HEK293 (cell line): ENCODE measurements at regions not wholly inside any gene's neighbourhood (a gene's known extent, or its start where the extent isn't known, plus 50 kb on each side); places are given as distances from the start of the nearest gene placed in this dataset.

Experiments used
- CTCF ChIA-PET: fragments of 350-600 bp; formaldehyde crosslinking; extraction: SDS; loops from one replicate; lab custom pipeline; 2021; ENCODE audit warnings: antibody characterized with exemption; lab: Yijun Ruan, JAX
- POLR2A ChIA-PET: fragments of 300-600 bp; formaldehyde crosslinking; extraction: SDS; loops from one replicate; lab custom pipeline; 2020; ENCODE audit warnings: antibody characterized with exemption, inconsistent platforms; lab: Yijun Ruan, JAX
- H3K27ac ChIP-seq: fragments of 200-500 bp; sonication (Bioruptor generic); 2 replicates; pipeline ENCODE4 v1.5.1; 2014; ENCODE audit warnings: low read depth, low read length, control low read depth, inconsistent platforms; ENCODE audit errors: extremely low read depth
- H3K36me3 ChIP-seq, 2 experiments: fragments of 200-500 bp in 1 of 2; sonication (Bioruptor generic) in 1 of 2; 1 replicate in 1 of 2; 2 replicates in 1 of 2; pipeline ENCODE4 v1.5.1; 2014 to 2017; ENCODE audit warnings: inconsistent platforms in 2 of 2, low read length in 2 of 2; ENCODE audit not compliant: control insufficient read depth in 2 of 2, insufficient read depth in 1 of 2
- H3K4me1 ChIP-seq: fragments of 200-500 bp; sonication (Bioruptor generic); 2 replicates; pipeline ENCODE4 v1.5.1; 2014; ENCODE audit warnings: mild to moderate bottlenecking, low read length, inconsistent platforms; ENCODE audit not compliant: control insufficient read depth, insufficient read depth
- H3K4me3 ChIP-seq: 2 replicates; pipeline ENCODE4 v1.5.1; 2011; ENCODE audit warnings: low read depth, mild to moderate bottlenecking, control low read depth, low read length, moderate library complexity
- H3K9me3 ChIP-seq: fragments of 200-500 bp; sonication (Bioruptor generic); 2 replicates; pipeline ENCODE4 v1.5.1; 2014; ENCODE audit warnings: low read depth, low read length, inconsistent platforms; ENCODE audit not compliant: control insufficient read depth, insufficient read depth
- MYNN ChIP-seq: fragments of 450-650 bp; formaldehyde crosslinking; IDR thresholded peaks from 2 replicates; pipeline ENCODE4 v1.5.1; 2016; ENCODE audit warnings: missing biosample characterization, missing genetic modification characterization, borderline replicate concordance
- SCRT2 ChIP-seq: fragments of 450-650 bp; formaldehyde crosslinking; IDR thresholded peaks from 2 replicates; pipeline ENCODE4 v1.5.1; 2016; ENCODE audit warnings: missing biosample characterization, missing genetic modification characterization
- ZBTB1 ChIP-seq: fragments of 450-650 bp; formaldehyde crosslinking; IDR thresholded peaks from 2 replicates; pipeline ENCODE4 v1.5.1; 2016; ENCODE audit warnings: missing biosample characterization, missing genetic modification characterization
- ZBTB21 ChIP-seq: fragments of 450-650 bp; formaldehyde crosslinking; IDR thresholded peaks from 2 replicates; pipeline ENCODE4 v1.5.1; 2017; ENCODE audit warnings: missing biosample characterization, missing genetic modification characterization
- ZFP41 ChIP-seq: fragments of 450-650 bp; formaldehyde crosslinking; IDR thresholded peaks from 2 replicates; pipeline ENCODE4 v1.5.1; 2016; ENCODE audit warnings: missing biosample characterization, missing genetic modification characterization, borderline replicate concordance
- ZNF155 ChIP-seq: fragments of 450-650 bp; formaldehyde crosslinking; IDR thresholded peaks from 2 replicates; pipeline ENCODE4 v1.5.1; 2016; ENCODE audit warnings: missing biosample characterization, missing genetic modification characterization
- ZNF16 ChIP-seq: fragments of 450-650 bp; formaldehyde crosslinking; IDR thresholded peaks from 2 replicates; pipeline ENCODE4 v1.5.1; 2016; ENCODE audit warnings: low read depth, missing biosample characterization, missing genetic modification characterization
- ZNF169 ChIP-seq: fragments of 450-650 bp; formaldehyde crosslinking; IDR thresholded peaks from 2 replicates; pipeline ENCODE4 v1.5.1; 2016; ENCODE audit warnings: missing biosample characterization, missing genetic modification characterization
- ZNF175 ChIP-seq: fragments of 450-650 bp; formaldehyde crosslinking; IDR thresholded peaks from 2 replicates; pipeline ENCODE4 v1.5.1; 2016; ENCODE audit warnings: missing biosample characterization, missing genetic modification characterization
- ZNF211 ChIP-seq: fragments of 450-650 bp; formaldehyde crosslinking; IDR thresholded peaks from 2 replicates; pipeline ENCODE4 v1.5.1; 2016; ENCODE audit warnings: low read depth, missing biosample characterization, missing genetic modification characterization
- ZNF214 ChIP-seq: fragments of 450-650 bp; formaldehyde crosslinking; IDR thresholded peaks from 2 replicates; pipeline ENCODE4 v1.5.1; 2017; ENCODE audit warnings: missing biosample characterization, mild to moderate bottlenecking, missing genetic modification characterization, borderline replicate concordance
- ZNF266 ChIP-seq: fragments of 450-650 bp; formaldehyde crosslinking; IDR thresholded peaks from 2 replicates; pipeline ENCODE4 v1.5.1; 2016; ENCODE audit warnings: missing biosample characterization, missing genetic modification characterization, low read depth
- ZNF335 ChIP-seq: fragments of 450-650 bp; formaldehyde crosslinking; conservative IDR thresholded peaks from 2 replicates; pipeline ENCODE4 v1.5.1; 2016; ENCODE audit warnings: missing biosample characterization, missing genetic modification characterization
- ZNF366 ChIP-seq: fragments of 450-650 bp; formaldehyde crosslinking; conservative IDR thresholded peaks from 2 replicates; pipeline ENCODE4 v1.5.1; 2016; ENCODE audit warnings: missing biosample characterization, missing genetic modification characterization
- ZNF404 ChIP-seq: fragments of 450-650 bp; formaldehyde crosslinking; IDR thresholded peaks from 2 replicates; pipeline ENCODE4 v1.5.1; 2017; ENCODE audit warnings: missing biosample characterization, missing genetic modification characterization
- ZNF555 ChIP-seq: fragments of 450-650 bp; formaldehyde crosslinking; conservative IDR thresholded peaks from 2 replicates; pipeline ENCODE4 v1.5.1; 2017; ENCODE audit warnings: missing biosample characterization, mild to moderate bottlenecking, missing genetic modification characterization, inconsistent platforms
- ZNF610 ChIP-seq: fragments of 450-650 bp; formaldehyde crosslinking; IDR thresholded peaks from 2 replicates; pipeline ENCODE4 v1.5.1; 2016; ENCODE audit warnings: missing biosample characterization, missing genetic modification characterization, borderline replicate concordance
- ZNF677 ChIP-seq: fragments of 450-650 bp; IDR thresholded peaks from 2 replicates; pipeline ENCODE4 v1.5.0; 2018; ENCODE audit warnings: missing biosample characterization, mild to moderate bottlenecking, missing genetic modification characterization, moderate library complexity
- TF ChIP-seq, protein P1 (sequence below): fragments of 450-650 bp; formaldehyde crosslinking; IDR thresholded peaks from 2 replicates; pipeline ENCODE4; 2016; ENCODE audit warnings: missing biosample characterization, missing genetic modification characterization
- TF ChIP-seq, protein P2 (sequence below): fragments of 450-650 bp; formaldehyde crosslinking; IDR thresholded peaks from 2 replicates; pipeline ENCODE4 v1.5.1; 2016; ENCODE audit warnings: missing biosample characterization, missing genetic modification characterization
- TF ChIP-seq, protein P3 (sequence below): fragments of 450-650 bp; IDR thresholded peaks from 2 replicates; pipeline ENCODE4 v1.5.1; 2018; ENCODE audit warnings: missing biosample characterization, missing genetic modification characterization
- TF ChIP-seq, protein P4 (sequence below): fragments of 450-650 bp; formaldehyde crosslinking; IDR thresholded peaks from 2 replicates; pipeline ENCODE4 v1.5.1; 2016; ENCODE audit warnings: missing biosample characterization, missing genetic modification characterization
- TF ChIP-seq, protein P5 (sequence below): fragments of 450-650 bp; formaldehyde crosslinking; IDR thresholded peaks from 2 replicates; pipeline ENCODE4 v1.5.1; 2016; ENCODE audit warnings: missing biosample characterization, missing genetic modification characterization
- TF ChIP-seq, protein P6 (sequence below): fragments of 450-650 bp; formaldehyde crosslinking; IDR thresholded peaks from 2 replicates; pipeline ENCODE4 v1.5.1; 2016; ENCODE audit warnings: missing biosample characterization, missing genetic modification characterization
- TF ChIP-seq, protein P7 (sequence below): fragments of 450-650 bp; formaldehyde crosslinking; IDR thresholded peaks from 2 replicates; pipeline ENCODE4 v1.5.1; 2016; ENCODE audit warnings: missing biosample characterization, missing genetic modification characterization

DNA sequence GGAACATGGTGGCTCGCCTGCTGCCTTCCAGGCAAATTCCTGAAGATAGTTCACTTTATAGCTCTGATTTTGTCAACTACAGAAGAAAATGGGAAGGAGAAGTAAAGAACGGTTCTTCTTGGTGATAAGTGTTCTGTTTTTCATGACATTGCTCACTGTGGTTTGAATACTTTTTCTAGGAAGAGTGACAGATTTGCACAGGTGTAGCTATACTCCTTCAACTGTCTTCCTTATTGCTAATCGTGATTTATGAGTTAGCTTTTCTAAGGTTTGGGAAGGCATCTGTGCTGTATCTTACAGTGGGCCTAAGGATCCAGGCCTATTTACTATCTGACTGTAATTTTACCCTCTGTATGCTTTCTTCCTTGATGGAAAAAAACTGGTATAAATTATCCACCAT, 405.6 kb downstream of the NDFIP2 start:
- CTCF ChIA-PET: no interaction called here
- TF ChIP-seq, protein P1, sequence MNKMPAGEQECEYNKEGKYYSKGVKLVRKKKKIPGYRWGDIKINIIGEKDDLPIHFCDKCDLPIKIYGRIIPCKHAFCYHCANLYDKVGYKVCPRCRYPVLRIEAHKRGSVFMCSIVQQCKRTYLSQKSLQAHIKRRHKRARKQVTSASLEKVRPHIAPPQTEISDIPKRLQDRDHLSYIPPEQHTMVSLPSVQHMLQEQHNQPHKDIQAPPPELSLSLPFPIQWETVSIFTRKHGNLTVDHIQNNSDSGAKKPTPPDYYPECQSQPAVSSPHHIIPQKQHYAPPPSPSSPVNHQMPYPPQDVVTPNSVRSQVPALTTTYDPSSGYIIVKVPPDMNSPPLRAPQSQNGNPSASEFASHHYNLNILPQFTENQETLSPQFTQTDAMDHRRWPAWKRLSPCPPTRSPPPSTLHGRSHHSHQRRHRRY (tag by site-specific recombination): no peak
- TF ChIP-seq ZNF610 (tag by site-specific recombination) (no peak), ZNF155 (no peak), ZNF404 (tag by site-specific recombination) (no peak), ZNF175 (tag by site-specific recombination) (no peak), ZNF366 (no peak), ZFP41 (no peak), ZNF16 (no peak), ZNF214 (tag by site-specific recombination) (no peak), ZNF555 (tag by site-specific recombination) (no peak), ZNF266 (tag by site-specific recombination) (no peak), MYNN (no peak), SCRT2 (no peak)
- TF ChIP-seq, protein P2, sequence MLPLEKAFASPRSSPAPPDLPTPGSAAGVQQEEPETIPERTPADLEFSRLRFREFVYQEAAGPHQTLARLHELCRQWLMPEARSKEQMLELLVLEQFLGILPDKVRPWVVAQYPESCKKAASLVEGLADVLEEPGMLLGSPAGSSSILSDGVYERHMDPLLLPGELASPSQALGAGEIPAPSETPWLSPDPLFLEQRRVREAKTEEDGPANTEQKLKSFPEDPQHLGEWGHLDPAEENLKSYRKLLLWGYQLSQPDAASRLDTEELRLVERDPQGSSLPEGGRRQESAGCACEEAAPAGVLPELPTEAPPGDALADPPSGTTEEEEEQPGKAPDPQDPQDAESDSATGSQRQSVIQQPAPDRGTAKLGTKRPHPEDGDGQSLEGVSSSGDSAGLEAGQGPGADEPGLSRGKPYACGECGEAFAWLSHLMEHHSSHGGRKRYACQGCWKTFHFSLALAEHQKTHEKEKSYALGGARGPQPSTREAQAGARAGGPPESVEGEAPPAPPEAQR (tag by site-specific recombination): no peak
- TF ChIP-seq, protein P3, sequence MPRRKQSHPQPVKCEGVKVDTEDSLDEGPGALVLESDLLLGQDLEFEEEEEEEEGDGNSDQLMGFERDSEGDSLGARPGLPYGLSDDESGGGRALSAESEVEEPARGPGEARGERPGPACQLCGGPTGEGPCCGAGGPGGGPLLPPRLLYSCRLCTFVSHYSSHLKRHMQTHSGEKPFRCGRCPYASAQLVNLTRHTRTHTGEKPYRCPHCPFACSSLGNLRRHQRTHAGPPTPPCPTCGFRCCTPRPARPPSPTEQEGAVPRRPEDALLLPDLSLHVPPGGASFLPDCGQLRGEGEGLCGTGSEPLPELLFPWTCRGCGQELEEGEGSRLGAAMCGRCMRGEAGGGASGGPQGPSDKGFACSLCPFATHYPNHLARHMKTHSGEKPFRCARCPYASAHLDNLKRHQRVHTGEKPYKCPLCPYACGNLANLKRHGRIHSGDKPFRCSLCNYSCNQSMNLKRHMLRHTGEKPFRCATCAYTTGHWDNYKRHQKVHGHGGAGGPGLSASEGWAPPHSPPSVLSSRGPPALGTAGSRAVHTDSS (tag by site-specific recombination): no peak
- TF ChIP-seq, protein P4, sequence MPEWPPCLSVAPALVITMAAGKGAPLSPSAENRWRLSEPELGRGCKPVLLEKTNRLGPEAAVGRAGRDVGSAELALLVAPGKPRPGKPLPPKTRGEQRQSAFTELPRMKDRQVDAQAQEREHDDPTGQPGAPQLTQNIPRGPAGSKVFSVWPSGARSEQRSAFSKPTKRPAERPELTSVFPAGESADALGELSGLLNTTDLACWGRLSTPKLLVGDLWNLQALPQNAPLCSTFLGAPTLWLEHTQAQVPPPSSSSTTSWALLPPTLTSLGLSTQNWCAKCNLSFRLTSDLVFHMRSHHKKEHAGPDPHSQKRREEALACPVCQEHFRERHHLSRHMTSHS: no peak
- TF ChIP-seq, protein P5, sequence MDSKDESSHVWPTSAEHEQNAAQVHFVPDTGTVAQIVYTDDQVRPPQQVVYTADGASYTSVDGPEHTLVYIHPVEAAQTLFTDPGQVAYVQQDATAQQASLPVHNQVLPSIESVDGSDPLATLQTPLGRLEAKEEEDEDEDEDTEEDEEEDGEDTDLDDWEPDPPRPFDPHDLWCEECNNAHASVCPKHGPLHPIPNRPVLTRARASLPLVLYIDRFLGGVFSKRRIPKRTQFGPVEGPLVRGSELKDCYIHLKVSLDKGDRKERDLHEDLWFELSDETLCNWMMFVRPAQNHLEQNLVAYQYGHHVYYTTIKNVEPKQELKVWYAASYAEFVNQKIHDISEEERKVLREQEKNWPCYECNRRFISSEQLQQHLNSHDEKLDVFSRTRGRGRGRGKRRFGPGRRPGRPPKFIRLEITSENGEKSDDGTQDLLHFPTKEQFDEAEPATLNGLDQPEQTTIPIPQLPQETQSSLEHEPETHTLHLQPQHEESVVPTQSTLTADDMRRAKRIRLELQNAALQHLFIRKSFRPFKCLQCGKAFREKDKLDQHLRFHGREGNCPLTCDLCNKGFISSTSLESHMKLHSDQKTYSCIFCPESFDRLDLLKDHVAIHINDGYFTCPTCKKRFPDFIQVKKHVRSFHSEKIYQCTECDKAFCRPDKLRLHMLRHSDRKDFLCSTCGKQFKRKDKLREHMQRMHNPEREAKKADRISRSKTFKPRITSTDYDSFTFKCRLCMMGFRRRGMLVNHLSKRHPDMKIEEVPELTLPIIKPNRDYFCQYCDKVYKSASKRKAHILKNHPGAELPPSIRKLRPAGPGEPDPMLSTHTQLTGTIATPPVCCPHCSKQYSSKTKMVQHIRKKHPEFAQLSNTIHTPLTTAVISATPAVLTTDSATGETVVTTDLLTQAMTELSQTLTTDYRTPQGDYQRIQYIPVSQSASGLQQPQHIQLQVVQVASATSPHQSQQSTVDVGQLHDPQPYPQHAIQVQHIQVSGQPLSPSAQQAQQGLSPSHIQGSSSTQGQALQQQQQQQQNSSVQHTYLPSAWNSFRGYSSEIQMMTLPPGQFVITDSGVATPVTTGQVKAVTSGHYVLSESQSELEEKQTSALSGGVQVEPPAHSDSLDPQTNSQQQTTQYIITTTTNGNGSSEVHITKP (tag by site-specific recombination): no peak
- Histone ChIP-seq H3K4me3 (no peak overlapping the region), H3K36me3 (no peaks in the 10 kb centered on the region), H3K4me1 (no peaks in the 10 kb centered on the region), H3K27ac (no peak overlapping the region), H3K9me3 (no peaks in the 10 kb centered on the region)
- POLR2A ChIA-PET: no interaction called here

DNA sequence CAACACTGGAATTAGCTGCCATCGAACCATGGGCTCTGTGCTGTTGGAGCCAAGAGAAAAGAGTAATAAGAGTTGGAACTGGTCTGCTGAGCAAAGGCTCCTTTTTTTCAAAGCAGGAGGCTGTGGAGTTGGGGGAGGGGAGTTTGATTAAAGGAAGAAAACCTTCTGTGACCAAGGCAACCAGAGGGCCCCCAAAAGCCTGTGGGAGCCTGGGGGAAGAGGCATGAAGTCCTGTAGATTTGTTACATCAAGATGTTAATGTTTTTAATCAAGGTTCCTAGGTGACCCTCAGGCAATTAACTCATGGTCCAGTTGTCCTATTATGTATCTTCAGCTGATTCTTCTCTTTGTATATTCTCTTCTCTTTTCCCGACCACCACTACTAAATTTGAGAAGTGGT, 403.9 kb downstream of the NDFIP2 start:
- POLR2A ChIA-PET: no interaction called here
- Histone ChIP-seq H3K4me3 (no peak overlapping the region), H3K4me1 (no peaks in the 10 kb centered on the region), H3K27ac (no peak overlapping the region), H3K36me3 (no peaks in the 10 kb centered on the region), H3K9me3 (no peaks in the 10 kb centered on the region)
- CTCF ChIA-PET: interaction anchor here (0.7 kb wide), 1 partner anchor 374 kb away, joined by 3 read pairs; no protein-coding TSS in a partner anchor
- TF ChIP-seq ZNF211 (tag by site-specific recombination) (no peak), ZNF169 (tag by site-specific recombination) (no peak), ZBTB21 (no peak), ZNF677 (tag by site-specific recombination) (no peak), ZNF335 (no peak), ZBTB1 (tag by site-specific recombination) (no peak)
- TF ChIP-seq, protein P6, sequence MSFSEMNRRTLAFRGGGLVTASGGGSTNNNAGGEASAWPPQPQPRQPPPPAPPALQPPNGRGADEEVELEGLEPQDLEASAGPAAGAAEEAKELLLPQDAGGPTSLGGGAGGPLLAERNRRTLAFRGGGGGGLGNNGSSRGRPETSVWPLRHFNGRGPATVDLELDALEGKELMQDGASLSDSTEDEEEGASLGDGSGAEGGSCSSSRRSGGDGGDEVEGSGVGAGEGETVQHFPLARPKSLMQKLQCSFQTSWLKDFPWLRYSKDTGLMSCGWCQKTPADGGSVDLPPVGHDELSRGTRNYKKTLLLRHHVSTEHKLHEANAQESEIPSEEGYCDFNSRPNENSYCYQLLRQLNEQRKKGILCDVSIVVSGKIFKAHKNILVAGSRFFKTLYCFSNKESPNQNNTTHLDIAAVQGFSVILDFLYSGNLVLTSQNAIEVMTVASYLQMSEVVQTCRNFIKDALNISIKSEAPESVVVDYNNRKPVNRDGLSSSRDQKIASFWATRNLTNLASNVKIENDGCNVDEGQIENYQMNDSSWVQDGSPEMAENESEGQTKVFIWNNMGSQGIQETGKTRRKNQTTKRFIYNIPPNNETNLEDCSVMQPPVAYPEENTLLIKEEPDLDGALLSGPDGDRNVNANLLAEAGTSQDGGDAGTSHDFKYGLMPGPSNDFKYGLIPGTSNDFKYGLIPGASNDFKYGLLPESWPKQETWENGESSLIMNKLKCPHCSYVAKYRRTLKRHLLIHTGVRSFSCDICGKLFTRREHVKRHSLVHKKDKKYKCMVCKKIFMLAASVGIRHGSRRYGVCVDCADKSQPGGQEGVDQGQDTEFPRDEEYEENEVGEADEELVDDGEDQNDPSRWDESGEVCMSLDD: no peak
- TF ChIP-seq, protein P7, sequence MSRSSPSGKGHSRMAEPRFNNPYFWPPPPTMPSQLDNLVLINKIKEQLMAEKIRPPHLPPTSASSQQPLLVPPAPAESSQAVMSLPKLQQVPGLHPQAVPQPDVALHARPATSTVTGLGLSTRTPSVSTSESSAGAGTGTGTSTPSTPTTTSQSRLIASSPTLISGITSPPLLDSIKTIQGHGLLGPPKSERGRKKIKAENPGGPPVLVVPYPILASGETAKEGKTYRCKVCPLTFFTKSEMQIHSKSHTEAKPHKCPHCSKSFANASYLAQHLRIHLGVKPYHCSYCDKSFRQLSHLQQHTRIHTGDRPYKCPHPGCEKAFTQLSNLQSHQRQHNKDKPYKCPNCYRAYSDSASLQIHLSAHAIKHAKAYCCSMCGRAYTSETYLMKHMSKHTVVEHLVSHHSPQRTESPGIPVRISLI (tag by site-specific recombination): no peak
